B cell (primary cell): ENCODE measurements at regions not wholly inside any gene's neighbourhood (a gene's known extent, or its start where the extent isn't known, plus 50 kb on each side); places are given as distances from the start of the nearest gene placed in this dataset.

Experiments
- ATAC-seq: fragments of 200-7000 bp; cut with Tn5 transposase; one replicate; pipeline ENCODE4 v1.10.0; 2021; ENCODE audit warnings: low read depth, mild to moderate bottlenecking, moderate number of reproducible peaks, moderate library complexity
- CTCF ChIA-PET: fragments of 350-600 bp; sonication (Branson Sonifier 250); formaldehyde crosslinking; loops from one replicate; lab custom pipeline; 2021; ENCODE audit warnings: antibody characterized with exemption, inconsistent platforms; lab: Charles Lee
- POLR2A ChIA-PET: fragments of 350-600 bp; sonication (Branson Sonifier 250); formaldehyde crosslinking; loops from one replicate; lab custom pipeline; 2021; ENCODE audit warnings: antibody characterized with exemption; lab: Charles Lee
- DNase-seq: peaks from one replicate; pipeline ENCODE4 v3.0.0; 2013
- H2AFZ ChIP-seq: 2 replicates; pipeline ENCODE4 v1.6.1; 2012; ENCODE audit warnings: mild to moderate bottlenecking, low read depth, low read length; ENCODE audit not compliant: insufficient read depth, poor library complexity, severe bottlenecking
- H3K27ac ChIP-seq, 2 donors: 1 replicate in 1 of 2; 2 replicates in 1 of 2; pipeline ENCODE4 v1.5.1; 2012 to 2013; ENCODE audit warnings: low read length in 2 of 2, mild to moderate bottlenecking in 2 of 2, moderate library complexity in 1 of 2
- H3K27me3 ChIP-seq, 4 experiments: fragments of 200-600 bp in 1 of 4; sonication (generic) in 1 of 4; replicated peaks in 1 of 4; 1 replicate in 2 of 4; 2 replicates in 2 of 4; pipeline versions ENCODE4 v1.6.1 to v1.7.0; 2013 to 2016; ENCODE audit warnings: low read length in 3 of 4, mild to moderate bottlenecking in 2 of 4, mixed read lengths in 1 of 4, moderate library complexity in 1 of 4; ENCODE audit not compliant: insufficient read depth in 4 of 4, control insufficient read depth in 3 of 4; ENCODE audit errors: control extremely low read depth in 1 of 4
- H3K36me3 ChIP-seq, 2 experiments: replicated peaks in 1 of 2; 1 replicate in 1 of 2; 2 replicates in 1 of 2; pipeline versions ENCODE4 v1.6.1 to v1.7.1; 2013; ENCODE audit warnings: low read length in 1 of 2; ENCODE audit not compliant: insufficient read depth in 2 of 2, control insufficient read depth in 1 of 2; ENCODE audit errors: control extremely low read depth in 1 of 2, extremely low read depth in 1 of 2
- H3K4me1 ChIP-seq, 2 donors: fragments of 200-600 bp in 1 of 2; sonication (generic) in 1 of 2; 1 replicate in 1 of 2; 2 replicates in 1 of 2; pipeline versions ENCODE4 v1.5.1 to v1.6.1; 2013 to 2017; ENCODE audit warnings: low read length in 2 of 2; ENCODE audit not compliant: control insufficient read depth in 2 of 2, insufficient read depth in 2 of 2
- H3K4me2 ChIP-seq: replicated peaks from 2 replicates; pipeline ENCODE3; 2012; ENCODE audit warnings: mild to moderate bottlenecking, low read depth, low read length; ENCODE audit not compliant: poor library complexity, severe bottlenecking
- H3K4me3 ChIP-seq, 5 experiments: fragments of 200-600 bp in 1 of 5; sonication (generic) in 1 of 5; 1 replicate in 3 of 5; 2 replicates in 2 of 5; pipeline versions ENCODE4 v1.5.1 to v1.7.0; 2011 to 2016; ENCODE audit warnings: low read length in 4 of 5, mild to moderate bottlenecking in 4 of 5, low read depth in 2 of 5, control low read depth in 1 of 5, moderate library complexity in 1 of 5; ENCODE audit not compliant: insufficient read depth in 1 of 5; ENCODE audit errors: control extremely low read depth in 1 of 5, extremely low read depth in 1 of 5
- H3K79me2 ChIP-seq: fragments of 200-600 bp; sonication (generic); one replicate; pipeline ENCODE4 v1.6.0; 2016; ENCODE audit warnings: low read length; ENCODE audit not compliant: control insufficient read depth, insufficient read depth
- H3K9ac ChIP-seq: fragments of 200-600 bp; sonication (generic); 2 replicates; pipeline ENCODE4 v1.6.1; 2017; ENCODE audit warnings: mild to moderate bottlenecking, low read length, moderate library complexity
- H3K9me3 ChIP-seq, 3 donors: one replicate each; pipeline versions ENCODE4 v1.6.1 to v1.7.1; 2013; ENCODE audit warnings: low read length in 2 of 3; ENCODE audit not compliant: control insufficient read depth in 2 of 3, insufficient read depth in 1 of 3; ENCODE audit errors: control extremely low read depth in 1 of 3
- H4K20me1 ChIP-seq: 2 replicates; pipeline ENCODE4 v1.6.0; 2012; ENCODE audit warnings: mild to moderate bottlenecking, low read length; ENCODE audit not compliant: insufficient read depth, control insufficient read depth, poor library complexity, severe bottlenecking
- H3K27ac Mint-ChIP-seq: one replicate; pipeline ENCODE4 v1.8.0; 2021; ENCODE audit warnings: mixed read lengths
- H3K27me3 Mint-ChIP-seq: one replicate; pipeline ENCODE4 v1.8.0; 2021; ENCODE audit warnings: mixed read lengths
- H3K4me1 Mint-ChIP-seq: one replicate; pipeline ENCODE4 v1.8.0; 2021; ENCODE audit warnings: mixed read lengths
- H3K4me3 Mint-ChIP-seq: one replicate; pipeline ENCODE4 v1.8.0; 2021; ENCODE audit warnings: mixed read lengths
- H3K9me3 Mint-ChIP-seq: one replicate; pipeline ENCODE4 v1.8.0; 2022; ENCODE audit warnings: mixed read lengths; ENCODE audit not compliant: insufficient read depth
- CTCF ChIP-seq: fragments of 200-600 bp; IDR thresholded peaks from one replicate; pipeline ENCODE4 v1.8.0; 2022; ENCODE audit warnings: antibody characterized with exemption, mild to moderate bottlenecking
- EZH2 ChIP-seq: IDR thresholded peaks from 2 replicates; pipeline ENCODE4 v1.6.1; 2012; ENCODE audit warnings: borderline replicate concordance, low read depth, mild to moderate bottlenecking, moderate library complexity, low read length; ENCODE audit not compliant: insufficient read depth, poor library complexity, severe bottlenecking
- WGBS: methylation state at CpG from one replicate; pipeline ENCODE4 v1.1.5; 2013; ENCODE audit warnings: missing lambda C conversion rate; ENCODE audit not compliant: insufficient coverage; 5-methylcytosine and 5-hydroxymethylcytosine counted together
- intact Hi-C: fragments of 100-400 bp; cut with micrococcal nuclease; formaldehyde crosslinking; loops from one replicate; pipeline ENCODE4 v1.10.0; 2022

DNA sequence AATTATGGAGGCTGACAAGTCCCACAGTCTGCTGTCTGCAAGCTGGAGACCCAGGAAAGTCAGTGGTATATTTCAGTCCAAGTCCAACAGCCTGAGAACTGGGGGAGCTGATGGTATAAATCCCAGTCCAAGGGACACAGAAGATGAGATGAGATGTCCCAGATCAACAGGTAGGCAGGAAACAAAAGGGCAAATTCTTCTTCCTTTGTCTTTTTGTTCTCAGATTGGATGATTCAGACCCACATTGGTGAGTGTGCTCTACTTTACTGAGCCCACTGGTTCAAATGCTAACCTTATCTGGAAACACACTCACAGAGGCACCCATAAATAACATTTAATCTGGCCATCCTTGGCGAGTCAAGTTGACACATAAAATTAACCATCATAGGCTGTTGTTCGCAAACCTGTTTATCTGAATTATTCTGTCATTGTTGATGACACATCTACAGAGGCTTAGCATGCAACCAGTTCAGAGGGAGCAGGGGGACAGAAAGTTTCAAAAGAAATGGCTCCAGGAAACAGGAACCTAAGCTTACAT lies 62.7 kb upstream of the ITGA11 start:
- Histone ChIP-seq H3K9me3 (no peaks in the 10 kb centered on the region), H3K27ac (no peak overlapping the region), H3K36me3 (no peaks in the 10 kb centered on the region), H3K4me2 (no peak overlapping the region), H3K79me2 (no peaks in the 10 kb centered on the region), H3K4me3 (no peak overlapping the region), H3K27me3 (peaks cover 0 to 3% (median 0%) of the 10 kb centered on the region in 4 experiments), H3K9ac (no peak overlapping the region), H4K20me1 (no peaks in the 10 kb centered on the region), H2AFZ (no peak overlapping the region), H3K4me1 (no peaks in the 10 kb centered on the region)
- Mint-ChIP-seq H3K27ac (no peak overlapping the region), H3K27me3 (peaks cover 32% of the 10 kb centered on the region), H3K9me3 (no peaks in the 10 kb centered on the region), H3K4me3 (no peak overlapping the region), H3K4me1 (no peaks in the 10 kb centered on the region)
- TF ChIP-seq EZH2 (no peak), CTCF (no peak)
- ATAC-seq, result no peak
- no CpG with 5 or more reads among the region's 2 CpGs for WGBS
- intact Hi-C loops, result no loop called here
- ChIA-PET CTCF (no interaction called here), POLR2A (no interaction called here)
- DNase-seq, result no peak

DNA sequence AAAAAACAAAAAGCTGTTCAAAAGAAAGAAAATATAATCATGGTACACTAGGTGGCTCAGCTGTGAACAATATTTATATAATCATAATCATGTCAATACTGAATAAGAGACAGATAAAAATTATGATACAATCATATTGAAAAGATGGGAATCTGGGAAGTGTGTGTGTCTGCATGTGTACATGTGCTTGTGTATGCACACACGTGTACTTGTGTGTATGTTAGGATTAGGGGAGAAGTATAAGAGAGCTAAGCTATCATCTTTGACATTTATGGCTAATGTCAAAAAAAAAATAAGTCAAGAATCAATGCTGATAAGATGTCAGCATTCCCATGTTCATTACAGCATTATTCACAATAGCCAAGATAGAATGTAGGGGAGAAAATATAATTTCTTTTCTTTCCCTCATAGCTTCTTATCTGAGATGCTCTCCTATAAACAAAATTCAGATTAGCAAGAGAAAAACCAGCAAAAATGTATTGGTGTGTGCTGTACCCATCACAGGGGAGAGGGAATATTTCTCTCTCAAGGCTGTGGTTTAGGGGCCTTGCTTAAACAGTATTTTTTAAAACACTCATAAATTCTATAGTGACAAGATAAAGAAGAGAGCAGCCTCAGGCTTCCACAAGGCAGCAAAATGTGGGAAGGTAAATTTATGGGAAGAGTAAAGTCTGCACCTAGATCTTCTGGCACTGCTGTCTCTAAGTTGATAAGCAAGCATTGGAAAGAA lies 63.4 kb upstream of the ITGA11 start:
- Histone ChIP-seq H4K20me1 (no peaks in the 10 kb centered on the region), H3K4me2 (no peak overlapping the region), H3K36me3 (no peaks in the 10 kb centered on the region), H3K79me2 (no peaks in the 10 kb centered on the region), H3K4me3 (no peak overlapping the region), H2AFZ (no peak overlapping the region), H3K27me3 (peaks cover 0 to 3% (median 0%) of the 10 kb centered on the region in 4 experiments), H3K9ac (no peak overlapping the region), H3K4me1 (no peaks in the 10 kb centered on the region), H3K9me3 (no peaks in the 10 kb centered on the region), H3K27ac (no peak overlapping the region)
- ChIA-PET CTCF (no interaction called here), POLR2A (no interaction called here)
- no peak for ATAC-seq
- intact Hi-C loops, result no loop called here
- H3K4me3 Mint-ChIP-seq, result no peak overlapping the region
- TF ChIP-seq EZH2 (no peak), CTCF (no peak)
- no peaks in the 10 kb centered on the region for H3K4me1 Mint-ChIP-seq
- WGBS, result 60% methylated on average over 1 of the region's 1 CpG
- DNase-seq, result no peak
- H3K27ac Mint-ChIP-seq, result no peak overlapping the region
- no peaks in the 10 kb centered on the region for H3K9me3 Mint-ChIP-seq
- H3K27me3 Mint-ChIP-seq, result peaks cover 31% of the 10 kb centered on the region
